ENCODE measurements at regions not wholly inside any gene's neighbourhood (a gene's known extent, or its start where the extent isn't known, plus 50 kb on each side); places are given as distances from the start of the nearest gene placed in this dataset.

DNA sequence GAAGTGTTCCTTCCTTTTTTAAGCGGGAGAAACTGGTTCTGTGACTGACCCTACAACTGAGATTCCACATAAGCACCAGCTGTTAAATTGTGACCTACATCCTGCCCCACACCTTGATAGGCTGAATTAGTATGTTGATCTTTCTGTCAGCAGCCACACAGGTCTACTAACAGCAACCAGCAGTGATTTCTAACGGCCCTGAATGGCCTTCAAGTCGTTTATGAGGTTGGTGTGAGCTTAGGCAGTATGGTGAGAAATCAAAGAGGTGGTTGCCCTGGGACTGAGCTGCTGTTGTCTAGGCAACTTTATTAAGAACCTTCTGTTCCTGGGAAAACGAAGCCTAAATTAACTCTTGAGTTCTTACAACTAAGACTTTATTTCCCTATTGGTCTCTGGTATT, 197.2 kb upstream of the FSHR start:
- no peak overlapping the region for H3K4ac ChIP-seq (ENCODE audit: low read depth, low read length)
- H3K9ac ChIP-seq (ENCODE audit: extremely low read depth, insufficient read length, low read length): no peak overlapping the region
- no peaks in the 10 kb centered on the region for H4K20me1 ChIP-seq (ENCODE audit: control insufficient read depth, insufficient read depth, insufficient read length)
- H3K9me3 Mint-ChIP-seq: no peaks in the 10 kb centered on the region
- H4K5ac ChIP-seq (ENCODE audit: insufficient read length, low read depth, low read length): no peak overlapping the region
- no peak overlapping the region for H2BK120ac ChIP-seq (ENCODE audit: low read depth, low read length, poor library complexity, severe bottlenecking)
- H3K14ac ChIP-seq (ENCODE audit: insufficient read depth, low read length): no peak overlapping the region
- no peak overlapping the region for H4K91ac ChIP-seq (ENCODE audit: insufficient read length, low read depth, low read length)
- H3K36me3 Mint-ChIP-seq (ENCODE audit: insufficient read depth in 1 of 3, low read depth in 3 of 3): no peaks in the 10 kb centered on the region
- H2BK12ac ChIP-seq (ENCODE audit: insufficient read length, low read depth, low read length): no peak overlapping the region
- peaks cover 6 to 14% of the 10 kb centered on the region in 2 experiments; a peak in 3 of 4 replicates for H3K4me1 Mint-ChIP-seq
- H3K27ac ChIP-seq (ENCODE audit: insufficient read length, low read depth, low read length): no peak overlapping the region
- no peaks in the 10 kb centered on the region for H3K27me3 ChIP-seq (ENCODE audit: insufficient read depth, low read length)
- H3K23me2 ChIP-seq (ENCODE audit: insufficient read length, low read depth, low read length, poor library complexity, severe bottlenecking): no peaks in the 10 kb centered on the region
- H3K27ac Mint-ChIP-seq: no peak overlapping the region
- no peak overlapping the region for H3K4me3 Mint-ChIP-seq
- H3K23ac ChIP-seq (ENCODE audit: insufficient read length, low read depth, low read length): no peak overlapping the region
- H2BK15ac ChIP-seq (ENCODE audit: low read depth, low read length): no peak overlapping the region
- H2BK20ac ChIP-seq (ENCODE audit: low read depth, low read length, poor library complexity, severe bottlenecking): no peak overlapping the region
- no peak overlapping the region for H3K56ac ChIP-seq (ENCODE audit: insufficient read length, low read depth, low read length)
- H3K79me2 ChIP-seq (ENCODE audit: insufficient read depth, low read length): no peaks in the 10 kb centered on the region
- no peak overlapping the region for H2AFZ ChIP-seq (ENCODE audit: low read length)
- H3K27me3 Mint-ChIP-seq (ENCODE audit: low read depth): no peaks in the 10 kb centered on the region
- H4K8ac ChIP-seq (replicated peaks; ENCODE audit: insufficient read length, low read depth, low read length): no peak overlapping the region
- DNase-seq: no peak
- TF ChIP-seq, protein P1, sequence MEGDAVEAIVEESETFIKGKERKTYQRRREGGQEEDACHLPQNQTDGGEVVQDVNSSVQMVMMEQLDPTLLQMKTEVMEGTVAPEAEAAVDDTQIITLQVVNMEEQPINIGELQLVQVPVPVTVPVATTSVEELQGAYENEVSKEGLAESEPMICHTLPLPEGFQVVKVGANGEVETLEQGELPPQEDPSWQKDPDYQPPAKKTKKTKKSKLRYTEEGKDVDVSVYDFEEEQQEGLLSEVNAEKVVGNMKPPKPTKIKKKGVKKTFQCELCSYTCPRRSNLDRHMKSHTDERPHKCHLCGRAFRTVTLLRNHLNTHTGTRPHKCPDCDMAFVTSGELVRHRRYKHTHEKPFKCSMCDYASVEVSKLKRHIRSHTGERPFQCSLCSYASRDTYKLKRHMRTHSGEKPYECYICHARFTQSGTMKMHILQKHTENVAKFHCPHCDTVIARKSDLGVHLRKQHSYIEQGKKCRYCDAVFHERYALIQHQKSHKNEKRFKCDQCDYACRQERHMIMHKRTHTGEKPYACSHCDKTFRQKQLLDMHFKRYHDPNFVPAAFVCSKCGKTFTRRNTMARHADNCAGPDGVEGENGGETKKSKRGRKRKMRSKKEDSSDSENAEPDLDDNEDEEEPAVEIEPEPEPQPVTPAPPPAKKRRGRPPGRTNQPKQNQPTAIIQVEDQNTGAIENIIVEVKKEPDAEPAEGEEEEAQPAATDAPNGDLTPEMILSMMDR (conservative IDR thresholded peaks at IDR 0.05): no peak
- H3K18ac ChIP-seq (ENCODE audit: insufficient read length, low read depth, low read length): no peak overlapping the region
- no peaks in the 10 kb centered on the region for H3K79me1 ChIP-seq (ENCODE audit: insufficient read depth, low read depth, low read length, poor library complexity, severe bottlenecking)
- no CpG with 5 or more reads among the region's 4 CpGs for WGBS (ENCODE audit: extremely low coverage, insufficient read length, low lambda C conversion rate)
- H3K4me1 ChIP-seq (ENCODE audit: insufficient read depth, low read length): no peaks in the 10 kb centered on the region
- no peak overlapping the region for H3K4me2 ChIP-seq (ENCODE audit: insufficient read depth, insufficient read length, low read length)
- H3T11ph ChIP-seq (ENCODE audit: low read length): no peak overlapping the region
- no peak overlapping the region for H2BK5ac ChIP-seq (ENCODE audit: insufficient read length, low read length)
- H3K9me3 ChIP-seq (ENCODE audit: control insufficient read depth, low read depth, low read length): no peaks in the 10 kb centered on the region
- no peak overlapping the region for H2AK5ac ChIP-seq (ENCODE audit: insufficient read length, low read length)
